ENCODE measurements at regions not wholly inside any gene's neighbourhood (a gene's known extent, or its start where the extent isn't known, plus 50 kb on each side); places are given as distances from the start of the nearest gene placed in this dataset.

DNA sequence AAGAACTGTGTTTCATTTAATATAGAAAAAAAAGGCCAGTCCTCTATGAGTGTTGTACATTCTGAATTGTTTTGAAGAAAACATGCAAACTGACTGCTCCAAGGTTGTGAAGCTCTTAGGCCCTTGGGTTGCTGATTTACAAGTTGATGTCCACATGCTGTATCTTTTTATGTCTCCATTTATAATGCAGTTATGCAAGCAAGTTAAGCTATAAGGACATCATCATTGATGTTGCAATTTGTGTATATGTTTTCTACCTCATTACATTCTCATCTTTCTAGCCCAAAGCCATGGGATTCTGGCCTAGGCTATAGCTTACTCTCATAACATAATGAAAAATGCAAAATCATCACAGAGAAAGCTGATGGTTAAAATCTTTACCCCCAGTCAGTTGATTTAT, 245.7 kb upstream of the AGTR1 start:
- TF ChIP-seq, protein P1, sequence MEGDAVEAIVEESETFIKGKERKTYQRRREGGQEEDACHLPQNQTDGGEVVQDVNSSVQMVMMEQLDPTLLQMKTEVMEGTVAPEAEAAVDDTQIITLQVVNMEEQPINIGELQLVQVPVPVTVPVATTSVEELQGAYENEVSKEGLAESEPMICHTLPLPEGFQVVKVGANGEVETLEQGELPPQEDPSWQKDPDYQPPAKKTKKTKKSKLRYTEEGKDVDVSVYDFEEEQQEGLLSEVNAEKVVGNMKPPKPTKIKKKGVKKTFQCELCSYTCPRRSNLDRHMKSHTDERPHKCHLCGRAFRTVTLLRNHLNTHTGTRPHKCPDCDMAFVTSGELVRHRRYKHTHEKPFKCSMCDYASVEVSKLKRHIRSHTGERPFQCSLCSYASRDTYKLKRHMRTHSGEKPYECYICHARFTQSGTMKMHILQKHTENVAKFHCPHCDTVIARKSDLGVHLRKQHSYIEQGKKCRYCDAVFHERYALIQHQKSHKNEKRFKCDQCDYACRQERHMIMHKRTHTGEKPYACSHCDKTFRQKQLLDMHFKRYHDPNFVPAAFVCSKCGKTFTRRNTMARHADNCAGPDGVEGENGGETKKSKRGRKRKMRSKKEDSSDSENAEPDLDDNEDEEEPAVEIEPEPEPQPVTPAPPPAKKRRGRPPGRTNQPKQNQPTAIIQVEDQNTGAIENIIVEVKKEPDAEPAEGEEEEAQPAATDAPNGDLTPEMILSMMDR (IDR thresholded peaks at IDR 0.05): no peak
- ATAC-seq (ENCODE audit: low FRiP score) (no peak), DNase-seq (ENCODE audit: low spot score) (no peak)

DNA sequence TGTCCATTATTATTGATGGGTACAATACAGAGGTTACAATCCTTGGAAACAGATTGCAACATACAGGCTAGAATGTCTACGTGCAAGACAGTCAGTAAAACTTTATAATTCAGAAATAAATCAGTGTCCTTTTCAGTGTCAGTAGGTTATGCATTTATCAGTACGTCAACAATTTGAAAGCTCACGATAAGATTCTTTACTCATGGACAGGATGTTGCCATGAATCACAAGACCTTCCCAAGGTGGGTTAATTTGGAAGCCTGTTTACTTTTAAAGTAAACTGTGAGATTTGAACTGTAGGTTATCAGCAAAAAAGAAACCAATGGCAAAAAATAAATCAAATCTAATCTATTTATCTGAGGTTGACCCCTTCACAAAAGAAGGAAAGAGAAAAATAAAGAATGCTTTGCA, 243.9 kb upstream of the AGTR1 start:
- TF ChIP-seq, protein P1 (IDR thresholded peaks at IDR 0.05): no peak
- ATAC-seq (ENCODE audit: low FRiP score) (no peak), DNase-seq (ENCODE audit: low spot score) (no peak)

DNA sequence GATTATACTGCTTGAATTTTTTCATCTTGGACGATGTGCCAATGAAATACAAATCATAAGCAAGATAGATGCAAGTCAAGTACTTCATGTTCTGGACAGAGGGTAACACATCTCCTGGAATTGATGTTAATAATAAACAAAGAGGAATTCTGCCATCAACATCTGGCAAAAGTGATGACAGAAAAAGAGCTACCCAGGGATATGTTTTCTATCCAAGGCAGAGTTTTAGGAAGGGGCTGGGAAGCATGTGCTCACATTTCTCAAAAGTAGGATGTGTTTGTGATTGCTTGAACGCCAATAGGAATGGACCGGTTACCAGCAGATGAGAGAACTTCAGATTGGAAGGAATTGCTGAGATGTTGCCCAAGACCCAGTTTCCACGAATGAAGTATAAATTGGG, 242.6 kb upstream of the AGTR1 start:
- ATAC-seq (ENCODE audit: low FRiP score): no peak
- no peak for DNase-seq (ENCODE audit: low spot score)
- TF ChIP-seq, protein P1 (IDR thresholded peaks at IDR 0.05): no peak

DNA sequence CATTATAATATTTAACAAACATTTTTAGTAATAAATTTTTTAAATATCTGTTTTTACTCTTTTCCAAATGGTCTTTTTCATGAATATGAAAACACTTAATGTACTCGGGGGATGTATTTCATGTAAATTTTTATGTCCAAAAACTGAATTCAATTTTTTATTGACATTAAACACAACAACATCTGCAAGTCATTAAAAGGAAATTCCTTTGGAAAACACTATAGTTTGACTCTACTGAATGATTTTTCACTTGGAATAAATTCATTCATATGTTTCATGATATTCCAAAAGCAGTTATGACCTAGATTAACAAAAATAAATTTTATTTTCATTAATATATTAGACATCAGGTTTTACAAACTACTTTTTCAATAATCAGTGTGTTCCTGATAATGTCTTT, 239.8 kb upstream of the AGTR1 start:
- no peak for ATAC-seq (ENCODE audit: low FRiP score)
- DNase-seq (ENCODE audit: low spot score): no peak
- TF ChIP-seq, protein P1 (IDR thresholded peaks at IDR 0.05): no peak

DNA sequence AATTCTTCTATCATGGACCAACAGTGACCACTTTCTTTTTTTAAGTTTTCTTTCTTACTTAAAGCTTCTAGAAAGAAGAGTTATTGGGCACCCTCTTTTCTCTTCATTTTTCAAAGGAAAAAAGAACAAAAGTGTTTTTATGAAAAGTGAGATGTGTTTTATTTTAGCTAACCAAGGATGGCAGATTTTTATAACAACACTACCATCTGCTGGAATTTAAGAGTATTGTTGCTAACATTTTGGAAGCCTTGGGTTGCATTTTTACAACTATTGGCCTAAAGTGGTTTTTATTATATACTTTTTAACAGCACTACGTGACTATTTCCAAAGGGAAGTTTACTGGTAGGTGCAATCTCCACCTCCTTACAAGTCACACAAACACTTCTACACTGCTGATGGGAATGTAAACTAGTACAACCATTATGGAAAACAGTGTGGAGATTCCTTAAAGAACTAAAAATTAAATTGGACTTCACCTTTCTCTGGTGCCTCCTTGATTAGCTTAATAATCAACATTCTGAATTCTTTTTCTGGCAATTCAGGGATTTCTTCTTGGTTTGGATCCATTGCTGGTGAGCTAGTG, 237.7 kb upstream of the AGTR1 start:
- TF ChIP-seq, protein P1 (IDR thresholded peaks at IDR 0.05): no peak
- ATAC-seq (ENCODE audit: low FRiP score) (no peak), DNase-seq (ENCODE audit: low spot score) (no peak)

DNA sequence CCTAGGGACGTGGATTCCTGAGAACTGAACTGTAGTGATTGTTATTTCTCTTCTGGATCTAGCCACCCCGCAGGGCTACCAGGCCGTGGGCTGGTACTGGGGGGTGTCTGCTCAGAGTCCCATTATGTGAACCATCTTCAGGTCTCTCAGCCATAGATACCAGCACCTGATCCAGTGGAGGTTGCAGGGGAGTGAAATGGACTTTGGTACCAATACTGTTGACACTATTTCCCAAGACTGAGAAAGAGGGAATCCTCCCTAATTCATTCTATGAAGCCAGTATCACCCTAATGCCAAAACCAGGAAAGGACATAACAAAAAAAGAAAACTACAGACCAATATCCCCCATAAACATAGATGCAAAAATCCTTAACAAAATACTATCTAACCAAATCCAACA, 237.0 kb upstream of the AGTR1 start:
- TF ChIP-seq, protein P1 (IDR thresholded peaks at IDR 0.05): no peak
- no peak for DNase-seq (ENCODE audit: low spot score)
- no peak for ATAC-seq (ENCODE audit: low FRiP score)

DNA sequence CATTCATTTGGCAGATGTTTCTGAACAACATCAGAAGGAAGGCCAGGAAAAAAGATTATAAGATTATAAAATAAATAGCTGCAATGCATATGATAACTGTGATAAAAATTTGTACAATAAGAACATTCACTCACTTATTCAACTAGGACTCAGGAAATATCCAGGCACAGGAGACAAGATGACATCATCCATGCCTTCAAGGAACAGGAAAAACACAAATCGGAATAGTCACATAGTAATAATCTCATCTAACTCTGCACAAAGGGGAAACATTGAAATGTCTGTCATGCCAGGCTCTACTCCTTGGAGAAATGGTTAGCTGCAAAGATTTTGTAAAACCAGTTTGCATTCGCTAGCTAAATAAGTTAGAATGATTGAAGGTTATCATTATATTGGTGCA, 233.5 kb upstream of the AGTR1 start:
- TF ChIP-seq, protein P1 (IDR thresholded peaks at IDR 0.05): no peak
- ATAC-seq (ENCODE audit: low FRiP score) (no peak), DNase-seq (ENCODE audit: low spot score) (no peak)
